Left kidney (tissue), 1 donor: ENCODE measurements at regions not wholly inside any gene's neighbourhood (a gene's known extent, or its start where the extent isn't known, plus 50 kb on each side); places are given as distances from the start of the nearest gene placed in this dataset.

Experiments used
- DNase-seq: peaks from one replicate; pipeline ENCODE4 v3.0.0-alpha.2; 2013

GRCh38 chr6:53413326-53413725 lies 64.6 kb upstream of the ELOVL5 start:
- DNase-seq = no peak

GRCh38 chr6:53412751-53413150 lies 64.0 kb upstream of the ELOVL5 start:
- DNase-seq = no peak

- no peak for DNase-seq
Measured at GRCh38 chr6:53412021-53412715, 63.4 kb upstream of the ELOVL5 start.

- DNase-seq = no peak
Measured at GRCh38 chr6:53411451-53411850, 62.7 kb upstream of the ELOVL5 start.

GRCh38 chr6:53410508-53411258 lies 61.9 kb upstream of the ELOVL5 start:
- DNase-seq = no peak

GRCh38 chr6:53408826-53409225 lies 60.1 kb upstream of the ELOVL5 start:
- DNase-seq = no peak

GRCh38 chr6:53399027-53399344 lies 50.2 kb upstream of the ELOVL5 start:
- no peak for DNase-seq

- no peak for DNase-seq
Measured at GRCh38 chr6:53398247-53399026, 49.7 kb upstream of the ELOVL5 start.
